Cardiac septum (tissue), 1 donor: ENCODE measurements at regions not wholly inside any gene's neighbourhood (a gene's known extent, or its start where the extent isn't known, plus 50 kb on each side); places are given as distances from the start of the nearest gene placed in this dataset.

Source experiments
- DNase-seq: peaks from one replicate; pipeline ENCODE4 v3.0.0-alpha.2; 2020; ENCODE audit warnings: low spot score
- intact Hi-C: fragments of 100-400 bp; cut with DNase I; formaldehyde crosslinking; loops from one replicate; pipeline ENCODE4 v1.14.0; 2022
- donor health status: DM: no; HTN: no; CAD: no.

GRCh38 chr9:120299785-120300184 lies 280.2 kb downstream of the CDK5RAP2 start:
- no peak for DNase-seq
- intact Hi-C loops, result no loop called here

- DNase-seq, result no peak
- intact Hi-C loops, result no loop called here
Observed at GRCh38 chr9:120294003-120294402, 286.0 kb downstream of the CDK5RAP2 start.

- intact Hi-C loops, result no loop called here
- no peak for DNase-seq
Observed at GRCh38 chr9:120292606-120293005, 287.4 kb downstream of the CDK5RAP2 start.

GRCh38 chr9:120291050-120291449 lies 288.9 kb downstream of the CDK5RAP2 start:
- intact Hi-C loops, result no loop called here

GRCh38 chr9:120289990-120290975 lies 289.7 kb downstream of the CDK5RAP2 start:
- no peak for DNase-seq
- intact Hi-C loops, result no loop called here

More at GRCh38 chr9:120291050-120291449, 288.9 kb downstream of the CDK5RAP2 start:
- no peak for DNase-seq

GRCh38 chr9:120289098-120289497 lies 290.9 kb downstream of the CDK5RAP2 start:
- DNase-seq, result no peak
- intact Hi-C loops, result no loop called here

GRCh38 chr9:120286530-120286929 lies 293.4 kb downstream of the CDK5RAP2 start:
- intact Hi-C loops, result no loop called here
- DNase-seq, result no peak

GRCh38 chr9:120284821-120285220 lies 295.1 kb downstream of the CDK5RAP2 start:
- no peak for DNase-seq
- intact Hi-C loops, result no loop called here

GRCh38 chr9:120281665-120282064 lies 298.3 kb downstream of the CDK5RAP2 start:
- intact Hi-C loops, result no loop called here
- DNase-seq, result no peak

- DNase-seq, result no peak
- intact Hi-C loops, result no loop called here
Observed at GRCh38 chr9:120267929-120268328, 312.0 kb downstream of the CDK5RAP2 start.

GRCh38 chr9:120265791-120266190 lies 314.2 kb downstream of the CDK5RAP2 start:
- intact Hi-C loops, result no loop called here
- no peak for DNase-seq

- intact Hi-C loops, result no loop called here
- no peak for DNase-seq
Observed at GRCh38 chr9:120264528-120264927, 315.4 kb downstream of the CDK5RAP2 start.

- intact Hi-C loops, result no loop called here
- DNase-seq, result no peak
Observed at GRCh38 chr9:120263836-120264235, 316.1 kb downstream of the CDK5RAP2 start.

GRCh38 chr9:120261419-120261818 lies 318.5 kb downstream of the CDK5RAP2 start:
- intact Hi-C loops, result no loop called here
- no peak for DNase-seq

GRCh38 chr9:120259100-120259499 lies 320.9 kb downstream of the CDK5RAP2 start:
- intact Hi-C loops, result no loop called here
- no peak for DNase-seq

GRCh38 chr9:120258096-120258495 lies 321.9 kb downstream of the CDK5RAP2 start:
- no peak for DNase-seq
- intact Hi-C loops, result no loop called here

- no peak for DNase-seq
- intact Hi-C loops, result no loop called here
Observed at GRCh38 chr9:120257483-120257882, 322.5 kb downstream of the CDK5RAP2 start.

GRCh38 chr9:120256146-120256545 lies 323.8 kb downstream of the CDK5RAP2 start:
- intact Hi-C loops, result no loop called here
- no peak for DNase-seq

- intact Hi-C loops, result no loop called here
- no peak for DNase-seq
Observed at GRCh38 chr9:120252248-120252647, 327.7 kb downstream of the CDK5RAP2 start.

GRCh38 chr9:120242116-120242811 lies 337.7 kb downstream of the CDK5RAP2 start:
- intact Hi-C loops, result no loop called here
- no peak for DNase-seq

GRCh38 chr9:120236596-120236995 lies 343.4 kb downstream of the CDK5RAP2 start:
- intact Hi-C loops, result no loop called here
- DNase-seq, result no peak
